GM19239 (cell line): ENCODE measurements at regions not wholly inside any gene's neighbourhood (a gene's known extent, or its start where the extent isn't known, plus 50 kb on each side); places are given as distances from the start of the nearest gene placed in this dataset.

Experiments used
- DNase-seq: peaks from one replicate; pipeline ENCODE4 v3.0.0; 2011; ENCODE audit warnings: low spot score; ENCODE audit not compliant: insufficient read length
- FAIRE-seq: peaks from 2 replicates; lab custom pipeline; 2011; peaks lifted over from hg19 to GRCh38; lab: Jason Lieb, UNC

GRCh38 chr14:96617635-96618034 is 115.5 kb downstream of the PAPOLA start:
- no peak for DNase-seq
- FAIRE-seq = no peak

DNA sequence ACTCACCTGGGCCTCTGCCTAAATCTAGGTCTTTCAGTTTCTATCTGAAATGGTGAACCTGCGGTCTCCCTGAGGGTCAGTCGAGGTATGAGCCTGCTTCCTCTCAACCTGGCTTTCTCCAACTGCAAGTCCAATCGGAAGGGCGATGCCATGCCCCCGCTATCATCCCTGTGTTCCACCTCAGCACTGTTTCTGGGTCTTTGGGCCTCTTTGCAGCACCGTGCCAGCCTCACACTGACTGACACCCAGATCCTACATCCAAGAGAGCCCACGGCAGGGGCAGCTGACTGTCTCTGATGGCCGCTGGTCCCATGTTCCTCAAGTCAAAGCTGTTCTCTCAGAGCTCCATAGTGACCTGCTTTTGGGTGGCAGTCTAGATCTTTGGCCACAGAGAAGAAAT is 120.7 kb downstream of the PAPOLA start:
- FAIRE-seq (no peak), DNase-seq (no peak)

DNA sequence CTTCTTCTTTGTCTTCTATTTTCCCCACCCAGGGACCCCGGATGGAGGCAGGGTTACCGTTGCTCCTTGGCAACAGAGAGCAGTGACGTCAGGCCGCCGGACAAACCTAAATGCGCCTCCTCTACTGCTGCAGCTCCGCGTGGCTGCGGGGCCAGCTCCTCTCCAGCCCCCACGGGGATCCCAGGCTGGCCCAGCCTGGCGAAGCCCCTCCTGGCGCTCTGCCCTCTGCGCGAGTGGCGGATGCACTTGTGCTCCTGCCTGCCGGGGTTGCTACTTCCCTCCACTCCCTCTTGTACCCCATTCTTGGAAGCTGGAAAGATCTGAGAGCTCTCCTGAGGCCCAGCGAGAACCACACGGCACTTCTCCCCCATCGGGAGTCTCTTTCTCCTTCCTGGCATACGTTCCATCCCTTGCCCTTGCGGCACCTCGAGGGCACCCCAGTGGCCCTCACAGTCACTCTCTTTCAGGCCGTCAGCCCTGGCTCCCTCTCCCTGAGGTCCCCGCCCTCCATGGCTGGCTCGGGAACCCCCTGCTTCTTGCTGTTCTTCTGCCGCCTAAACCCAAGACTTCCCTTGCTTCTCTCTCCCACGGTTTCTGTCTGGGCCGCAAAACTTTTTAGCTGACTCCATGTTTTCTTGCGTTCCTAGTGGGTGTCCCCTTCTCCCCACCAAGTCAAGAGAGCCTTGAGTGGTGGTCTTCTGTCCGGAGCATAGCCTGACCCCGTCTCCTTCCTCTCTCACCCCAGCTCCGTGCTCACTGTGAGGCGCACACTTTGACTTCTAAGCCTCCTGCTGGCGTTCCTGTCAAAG is 121.7 kb downstream of the PAPOLA start:
- FAIRE-seq = no peak

GRCh38 chr14:96624661-96625425 is 122.7 kb downstream of the PAPOLA start:
- FAIRE-seq = no peak
- no peak for DNase-seq

More for the DNA sequence above, 121.7 kb downstream of the PAPOLA start:
- no peak for DNase-seq

- DNase-seq = no peak
- FAIRE-seq = no peak
Observed at GRCh38 chr14:96625426-96625985, 123.3 kb downstream of the PAPOLA start.

GRCh38 chr14:96626121-96626768 is 124.1 kb downstream of the PAPOLA start:
- no peak for DNase-seq
- FAIRE-seq = no peak

- FAIRE-seq = no peak
- no peak for DNase-seq
Observed at GRCh38 chr14:96626916-96627315, 124.7 kb downstream of the PAPOLA start.

DNA sequence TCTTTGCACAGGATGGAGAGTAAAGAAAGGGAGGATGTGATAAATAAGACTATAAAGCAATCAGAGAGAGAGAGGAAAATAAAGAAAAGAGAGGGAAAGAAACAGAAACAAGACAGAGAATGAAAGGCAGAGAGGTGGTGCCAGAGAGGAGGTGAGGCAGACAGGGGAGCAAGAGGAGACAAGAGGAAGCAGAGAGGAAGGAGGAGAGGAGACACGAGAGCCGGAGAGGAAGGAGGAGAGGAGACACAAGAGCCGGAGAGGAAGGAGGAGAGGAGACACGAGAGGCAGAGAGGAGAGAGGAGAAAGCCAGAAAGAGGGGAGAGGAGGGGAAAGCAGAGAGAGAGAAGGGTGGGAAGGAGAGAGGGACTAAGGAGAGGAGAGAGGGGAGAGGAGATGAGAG is 125.2 kb downstream of the PAPOLA start:
- FAIRE-seq (no peak), DNase-seq (no peak)

- DNase-seq (no peak), FAIRE-seq (no peak)
Observed at GRCh38 chr14:96627811-96628775, 125.9 kb downstream of the PAPOLA start.

DNA sequence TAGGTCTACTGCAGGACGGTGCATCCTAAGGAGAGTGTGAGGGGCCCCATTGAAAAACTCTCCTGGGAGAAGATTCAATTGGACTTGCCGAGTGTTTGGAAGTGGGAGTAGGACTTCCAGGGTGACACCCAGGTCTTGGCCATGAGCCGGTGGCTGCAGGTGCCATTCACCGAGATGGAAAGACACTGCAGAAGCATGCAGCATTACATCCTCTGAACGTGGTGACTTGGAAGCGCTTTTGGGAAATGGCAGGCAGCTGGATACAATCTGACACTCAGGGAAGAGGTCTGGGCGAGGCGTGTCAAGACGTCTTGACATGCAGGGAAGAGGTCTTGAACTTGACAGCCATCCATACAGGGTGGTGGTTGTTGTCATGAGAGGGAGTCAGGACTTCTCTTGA is 126.9 kb downstream of the PAPOLA start:
- no peak for DNase-seq
- FAIRE-seq = no peak

DNA sequence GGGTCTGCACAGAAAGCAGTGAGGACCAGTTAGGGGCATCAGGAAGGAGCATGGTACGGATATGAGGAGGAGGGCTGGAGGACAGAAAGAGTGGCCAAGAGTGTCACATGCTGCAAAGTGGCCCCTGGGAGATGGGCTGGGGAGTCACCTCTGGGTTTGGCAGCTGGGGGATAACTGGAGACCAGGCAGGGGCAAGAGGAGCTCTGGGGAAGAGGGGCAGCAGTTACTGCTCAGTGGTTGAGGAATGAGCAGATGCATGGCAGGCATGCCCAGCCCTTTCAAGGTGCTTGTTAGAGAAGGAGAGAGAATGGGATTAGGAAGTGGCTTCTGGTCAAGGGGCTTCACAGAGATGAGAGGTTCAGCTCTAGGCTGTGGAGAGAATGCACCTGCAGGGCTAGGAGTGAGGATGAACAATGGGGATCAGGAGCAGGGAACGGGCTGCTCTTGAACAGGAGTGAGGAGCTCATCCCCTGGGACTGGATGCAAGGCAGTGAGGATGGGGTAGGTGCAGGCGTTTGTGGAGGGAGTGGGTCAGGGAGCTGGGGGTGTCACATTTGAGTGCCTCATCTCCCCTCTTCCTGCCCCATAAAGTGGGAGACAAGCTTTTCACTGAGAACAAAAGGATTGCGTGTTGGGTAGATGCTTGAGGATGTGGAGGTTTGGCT is 127.5 kb downstream of the PAPOLA start:
- DNase-seq (no peak), FAIRE-seq (no peak)

- FAIRE-seq (no peak), DNase-seq (no peak)
Observed at GRCh38 chr14:96630281-96630680, 128.1 kb downstream of the PAPOLA start.

DNA sequence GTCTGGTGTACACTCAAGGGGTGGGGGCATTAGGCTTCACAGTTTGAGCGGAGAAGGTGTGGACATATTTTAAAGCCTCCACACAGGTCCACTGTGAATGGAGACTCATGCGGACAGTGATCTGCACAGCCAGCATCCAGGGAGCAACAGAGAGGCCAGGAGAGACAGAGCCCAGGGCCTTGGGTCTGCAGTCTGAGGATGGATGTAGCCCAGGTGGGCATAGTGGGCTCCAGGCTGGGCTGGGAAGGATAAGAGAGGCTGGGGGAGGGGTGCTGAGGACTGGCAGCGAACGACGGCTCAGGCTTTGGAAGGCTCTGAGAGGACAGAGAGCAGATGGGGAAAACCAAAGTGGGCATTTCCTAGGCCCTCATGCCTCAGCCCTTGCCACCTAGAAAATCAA is 128.8 kb downstream of the PAPOLA start:
- no peak for FAIRE-seq

GRCh38 chr14:96631621-96632362 is 129.6 kb downstream of the PAPOLA start:
- FAIRE-seq (no peak), DNase-seq (no peak)

More for the DNA sequence above, 128.8 kb downstream of the PAPOLA start:
- DNase-seq = no peak

GRCh38 chr14:96632363-96632758 is 130.2 kb downstream of the PAPOLA start:
- no peak for FAIRE-seq
- DNase-seq = no peak

GRCh38 chr14:96633096-96633495 is 130.9 kb downstream of the PAPOLA start:
- no peak for FAIRE-seq
- DNase-seq = no peak

- FAIRE-seq (no peak), DNase-seq (no peak)
Observed at GRCh38 chr14:96634481-96634880, 132.3 kb downstream of the PAPOLA start.

- DNase-seq = no peak
- FAIRE-seq = no peak
Observed at GRCh38 chr14:96634896-96635295, 132.7 kb downstream of the PAPOLA start.
